Rectal smooth muscle tissue (tissue), 1 donor: ENCODE measurements at regions not wholly inside any gene's neighbourhood (a gene's known extent, or its start where the extent isn't known, plus 50 kb on each side); places are given as distances from the start of the nearest gene placed in this dataset.
"Not testable (repeated sequence)": the region's sequence is repeated elsewhere in the genome, so short reads cannot be mapped to it uniquely, and the experiment has no call there.

Source experiments
- H3K27ac ChIP-seq: one replicate; pipeline ENCODE4 v1.7.0; 2013; ENCODE audit warnings: low read depth, low read length, inconsistent platforms
- H3K27me3 ChIP-seq: one replicate; pipeline ENCODE4 v1.7.0; 2013; ENCODE audit warnings: low read length; ENCODE audit not compliant: control insufficient read depth, insufficient read depth
- H3K36me3 ChIP-seq: one replicate; pipeline ENCODE4 v1.7.0; 2013; ENCODE audit warnings: low read length; ENCODE audit not compliant: control insufficient read depth, insufficient read depth
- H3K4me1 ChIP-seq: one replicate; pipeline ENCODE4 v1.7.0; 2013; ENCODE audit warnings: low read length; ENCODE audit not compliant: control insufficient read depth, insufficient read depth
- H3K4me3 ChIP-seq: one replicate; pipeline ENCODE4 v1.7.0; 2013; ENCODE audit warnings: low read length
- H3K9ac ChIP-seq: one replicate; pipeline ENCODE4 v1.7.0; 2013; ENCODE audit warnings: low read length

- no peak overlapping the region for H3K27ac ChIP-seq
- no peaks in the 10 kb centered on the region for H3K27me3 ChIP-seq
- no peaks in the 10 kb centered on the region for H3K4me1 ChIP-seq
- H3K36me3 ChIP-seq, result no peaks in the 10 kb centered on the region
- no peak overlapping the region for H3K9ac ChIP-seq
- no peak overlapping the region for H3K4me3 ChIP-seq
Measured at GRCh38 chr11:116690611-116691010, 82.2 kb downstream of the BUD13 start.

- no peak overlapping the region for H3K9ac ChIP-seq
- no peaks in the 10 kb centered on the region for H3K4me1 ChIP-seq
- H3K27ac ChIP-seq, result no peak overlapping the region
- H3K27me3 ChIP-seq, result no peaks in the 10 kb centered on the region
- H3K4me3 ChIP-seq, result no peak overlapping the region
- H3K36me3 ChIP-seq, result no peaks in the 10 kb centered on the region
Measured at GRCh38 chr11:116689413-116690127, 83.2 kb downstream of the BUD13 start.

GRCh38 chr11:116688202-116688540, 84.6 kb downstream of the BUD13 start:
- no peak overlapping the region for H3K4me3 ChIP-seq
- H3K4me1 ChIP-seq, result no peaks in the 10 kb centered on the region
- no peaks in the 10 kb centered on the region for H3K27me3 ChIP-seq
- no peaks in the 10 kb centered on the region for H3K36me3 ChIP-seq
- no peak overlapping the region for H3K9ac ChIP-seq
- no peak overlapping the region for H3K27ac ChIP-seq

- Histone ChIP-seq H3K4me3 (no peak overlapping the region), H3K9ac (no peak overlapping the region), H3K36me3 (no peaks in the 10 kb centered on the region), H3K27ac (no peak overlapping the region), H3K4me1 (no peaks in the 10 kb centered on the region), H3K27me3 (no peaks in the 10 kb centered on the region)
Measured at GRCh38 chr11:116687458-116688201, 85.2 kb downstream of the BUD13 start.

- Histone ChIP-seq H3K9ac (no peak overlapping the region), H3K36me3 (no peaks in the 10 kb centered on the region), H3K27ac (no peak overlapping the region), H3K27me3 (no peaks in the 10 kb centered on the region), H3K4me3 (no peak overlapping the region), H3K4me1 (no peaks in the 10 kb centered on the region)
Measured at GRCh38 chr11:116686866-116687265, 85.9 kb downstream of the BUD13 start.

GRCh38 chr11:116683982-116684381, 88.8 kb downstream of the BUD13 start:
- Histone ChIP-seq H3K9ac (no peak overlapping the region), H3K4me1 (no peaks in the 10 kb centered on the region), H3K4me3 (no peak overlapping the region), H3K36me3 (no peaks in the 10 kb centered on the region), H3K27me3 (no peaks in the 10 kb centered on the region), H3K27ac (no peak overlapping the region)

GRCh38 chr11:116680349-116681125, 92.2 kb downstream of the BUD13 start:
- Histone ChIP-seq H3K27me3 (no peaks in the 10 kb centered on the region), H3K36me3 (no peaks in the 10 kb centered on the region), H3K4me1 (no peaks in the 10 kb centered on the region), H3K4me3 (no peak overlapping the region), H3K9ac (no peak overlapping the region), H3K27ac (no peak overlapping the region)

GRCh38 chr11:116678887-116679286, 93.9 kb downstream of the BUD13 start:
- H3K36me3 ChIP-seq, result no peaks in the 10 kb centered on the region
- no peak overlapping the region for H3K9ac ChIP-seq
- no peaks in the 10 kb centered on the region for H3K27me3 ChIP-seq
- H3K27ac ChIP-seq, result no peak overlapping the region
- no peak overlapping the region for H3K4me3 ChIP-seq
- no peaks in the 10 kb centered on the region for H3K4me1 ChIP-seq

GRCh38 chr11:116667318-116667717, 105.5 kb downstream of the BUD13 start:
- not testable (repeated sequence) for H3K36me3 ChIP-seq, H3K27me3 ChIP-seq, H3K4me3 ChIP-seq, H3K4me1 ChIP-seq, H3K27ac ChIP-seq, H3K9ac ChIP-seq

GRCh38 chr11:116666673-116667249, 106.0 kb downstream of the BUD13 start:
- H3K27me3 ChIP-seq, H3K27ac ChIP-seq, H3K4me3 ChIP-seq, H3K36me3 ChIP-seq, H3K4me1 ChIP-seq, H3K9ac ChIP-seq: not testable (repeated sequence)

GRCh38 chr11:116665523-116665922, 107.3 kb downstream of the BUD13 start:
- Histone ChIP-seq H3K4me1 (no peaks in the 10 kb centered on the region), H3K27me3 (peaks cover 4% of the 10 kb centered on the region), H3K4me3 (no peak overlapping the region), H3K9ac (no peak overlapping the region), H3K27ac (no peak overlapping the region), H3K36me3 (no peaks in the 10 kb centered on the region)

- H3K9ac ChIP-seq, result no peak overlapping the region
- H3K4me3 ChIP-seq, result no peak overlapping the region
- no peaks in the 10 kb centered on the region for H3K4me1 ChIP-seq
- peaks cover 4% of the 10 kb centered on the region for H3K27me3 ChIP-seq
- no peaks in the 10 kb centered on the region for H3K36me3 ChIP-seq
- no peak overlapping the region for H3K27ac ChIP-seq
Measured at GRCh38 chr11:116661056-116661455, 111.7 kb downstream of the BUD13 start.
